DMS153 treated with DMSO at 0.1 percent for 48 hours (cell line): ENCODE measurements at regions not wholly inside any gene's neighbourhood (a gene's known extent, or its start where the extent isn't known, plus 50 kb on each side); places are given as distances from the start of the nearest gene placed in this dataset.
"Not testable (repeated sequence)": the region's sequence is repeated elsewhere in the genome, so short reads cannot be mapped to it uniquely, and the experiment has no call there.

Experiments used
- DNase-seq: peaks from one replicate; lab custom pipeline; 2025; ENCODE audit not compliant: unreplicated experiment; lab: John Stamatoyannopoulos, UW

DNA sequence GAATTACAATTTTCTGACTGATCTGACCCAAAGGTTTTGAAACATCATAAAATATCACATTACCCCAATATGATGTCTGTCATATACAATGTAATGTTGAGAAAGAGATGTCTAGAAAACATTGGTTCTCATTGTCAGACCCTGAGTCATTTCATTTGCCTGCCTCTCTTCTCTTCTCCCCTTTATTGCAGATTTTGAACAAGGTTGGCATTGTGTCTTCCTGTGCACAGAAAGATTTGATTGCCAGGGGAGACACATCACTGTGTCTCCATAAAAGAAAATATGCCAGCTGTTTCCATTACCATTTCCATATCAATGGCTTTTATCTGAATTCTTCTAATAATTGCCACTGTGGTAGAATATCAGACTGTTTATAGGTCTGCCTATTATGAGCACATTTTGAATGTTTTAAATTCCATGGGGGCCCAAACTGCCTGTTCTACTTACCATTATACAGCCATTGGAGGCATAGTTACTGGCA is 65.6 kb downstream of the IFI44 start:
- no peak for DNase-seq

DNA sequence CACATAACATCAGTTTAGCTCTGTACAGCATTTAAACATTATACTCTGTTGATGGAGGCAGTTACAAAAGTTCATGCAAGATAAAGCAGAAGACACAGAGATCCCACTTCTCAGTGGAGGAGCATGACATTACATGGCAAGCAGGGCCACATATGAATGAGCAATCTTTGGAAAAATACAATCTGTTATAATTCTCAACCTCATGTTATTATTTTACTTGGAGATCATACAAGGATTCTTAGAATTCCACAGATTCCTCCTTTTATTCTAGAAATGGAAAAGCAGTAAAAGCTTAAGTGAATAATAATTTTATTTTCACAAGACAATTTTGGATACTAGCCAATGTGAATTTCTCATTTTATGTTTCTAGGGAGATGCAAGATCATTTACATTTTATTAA is 66.6 kb downstream of the IFI44 start:
- no peak for DNase-seq

DNA sequence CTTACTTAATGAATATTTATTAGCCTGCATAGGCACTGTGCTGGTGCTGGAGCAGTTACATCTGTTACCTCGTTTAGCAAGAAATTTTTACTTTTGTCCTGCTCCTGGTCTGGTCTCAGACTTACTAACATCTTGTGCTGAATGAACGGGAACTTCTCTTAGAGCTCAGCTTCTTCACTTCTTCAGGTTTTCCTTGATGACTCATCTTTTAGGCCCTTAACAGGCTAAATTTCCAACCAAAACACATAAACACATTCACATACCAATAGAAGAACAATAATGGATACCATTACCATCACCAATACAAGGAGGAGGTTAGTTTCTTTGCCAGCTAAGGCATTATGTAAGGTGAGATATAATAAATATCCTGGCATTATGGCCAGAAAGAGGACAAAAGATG is 68.9 kb downstream of the IFI44 start:
- no peak for DNase-seq

DNA sequence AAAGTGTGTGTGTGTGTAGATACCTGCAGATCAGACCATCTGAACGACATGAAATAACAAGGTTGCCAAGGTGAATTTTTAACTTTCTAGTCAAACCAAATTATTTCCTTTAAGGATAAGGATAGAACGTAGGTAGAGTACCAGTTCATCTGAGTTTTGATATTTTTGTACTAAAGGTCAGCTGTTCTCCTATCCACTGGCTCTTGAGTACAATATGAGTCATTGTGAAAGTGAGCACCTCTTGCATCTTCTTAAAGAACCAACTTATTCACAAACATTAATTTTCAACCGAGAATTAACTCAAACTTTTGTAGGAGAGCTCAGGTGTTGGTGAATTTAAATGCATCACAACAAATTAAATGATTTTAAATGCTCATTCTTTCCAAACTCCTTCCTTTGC is 71.5 kb downstream of the IFI44 start:
- DNase-seq: no peak

DNA sequence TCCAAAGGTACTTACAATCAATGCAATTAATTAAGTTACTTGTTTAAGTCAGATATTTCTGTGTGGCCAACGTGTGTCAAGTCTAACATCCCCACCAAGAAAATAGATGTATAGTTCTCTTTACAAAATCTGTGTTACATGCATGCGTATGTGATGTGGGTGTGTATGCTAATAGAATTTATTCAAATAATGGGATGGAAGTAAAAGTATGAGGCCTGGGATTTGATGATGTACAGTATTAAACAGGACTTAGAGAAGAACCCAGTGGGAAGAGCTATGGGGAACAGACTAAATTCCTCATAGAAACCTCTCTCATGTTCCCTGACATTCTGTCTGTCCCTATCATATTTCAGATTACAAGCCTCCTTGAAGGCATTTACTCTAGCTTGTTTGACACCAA is 72.5 kb downstream of the IFI44 start:
- no peak for DNase-seq

DNA sequence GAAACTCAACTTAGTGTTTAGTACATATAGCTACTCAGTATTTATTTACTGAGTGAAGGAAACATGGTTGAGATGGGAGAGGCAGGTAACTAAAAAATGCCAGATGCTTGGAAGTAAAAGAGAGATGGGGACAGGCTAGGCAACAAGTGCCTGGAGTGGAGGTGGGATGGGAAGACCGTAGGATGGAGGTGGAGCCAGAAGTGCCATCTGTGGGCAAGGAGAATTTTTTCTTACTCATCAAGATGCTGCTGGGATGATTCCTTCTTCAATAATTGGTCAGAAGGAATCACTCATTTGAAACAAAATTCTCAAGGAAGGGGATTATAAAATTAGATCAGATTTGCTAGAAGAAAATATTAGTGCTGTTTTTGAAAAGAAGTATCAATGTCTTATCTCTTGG is 72.9 kb downstream of the IFI44 start:
- DNase-seq: no peak

DNA sequence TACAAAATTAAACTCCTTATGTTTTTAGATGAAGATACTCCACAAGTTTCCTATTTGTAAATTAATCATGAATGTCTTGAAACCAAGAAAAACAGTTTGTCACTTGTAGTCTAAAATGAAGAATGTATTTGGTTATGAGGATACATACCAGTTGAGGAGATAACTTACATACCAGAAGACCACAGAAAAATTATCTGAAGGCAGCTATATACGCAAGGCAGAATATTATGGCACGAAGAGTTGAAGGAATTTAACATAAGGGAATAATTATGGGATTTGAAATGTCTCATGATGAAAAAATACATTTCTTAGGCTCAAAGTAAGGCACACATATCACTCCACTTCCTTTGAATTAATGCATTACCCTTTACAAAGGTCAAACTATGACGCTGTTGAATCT is 73.3 kb downstream of the IFI44 start:
- DNase-seq: no peak

DNA sequence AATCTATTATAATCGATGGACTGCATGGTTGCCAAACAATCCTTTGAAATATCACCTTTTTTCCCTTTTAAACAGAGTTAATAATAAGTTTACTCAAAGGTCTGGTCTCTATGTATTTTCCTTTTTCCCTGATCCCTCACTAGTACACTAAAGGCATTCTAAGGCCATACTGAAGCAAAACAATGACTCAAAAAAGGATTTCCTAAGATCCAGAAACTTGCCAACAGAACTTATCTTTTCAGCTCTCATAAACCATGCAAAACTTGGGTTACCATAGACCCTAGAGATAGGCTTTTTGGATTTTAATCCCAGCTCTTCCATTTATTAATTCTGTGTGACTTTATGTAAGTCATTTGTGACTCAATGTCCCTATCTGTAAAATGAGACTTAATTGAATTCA is 77.1 kb downstream of the IFI44 start:
- no peak for DNase-seq

DNA sequence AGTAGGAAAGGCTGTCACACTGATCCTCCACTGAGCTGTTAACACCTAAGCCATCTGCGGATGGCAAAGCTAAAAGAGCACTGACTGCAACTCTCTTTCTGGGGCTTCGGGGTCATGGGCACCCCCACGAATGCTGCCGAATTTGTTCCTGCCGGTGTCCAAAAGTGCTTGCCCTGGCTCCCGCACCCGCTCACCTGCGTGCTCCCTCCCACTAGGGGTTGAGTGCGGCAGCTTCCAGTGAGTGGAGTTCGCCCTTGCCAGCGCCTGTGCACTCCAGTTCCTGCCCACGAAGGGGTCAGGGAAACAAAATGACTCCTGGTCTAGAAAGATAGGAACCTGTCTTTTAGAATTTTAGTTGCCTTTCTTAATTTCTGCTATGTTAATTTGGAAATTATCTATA is 78.7 kb downstream of the IFI44 start:
- DNase-seq: no peak

DNA sequence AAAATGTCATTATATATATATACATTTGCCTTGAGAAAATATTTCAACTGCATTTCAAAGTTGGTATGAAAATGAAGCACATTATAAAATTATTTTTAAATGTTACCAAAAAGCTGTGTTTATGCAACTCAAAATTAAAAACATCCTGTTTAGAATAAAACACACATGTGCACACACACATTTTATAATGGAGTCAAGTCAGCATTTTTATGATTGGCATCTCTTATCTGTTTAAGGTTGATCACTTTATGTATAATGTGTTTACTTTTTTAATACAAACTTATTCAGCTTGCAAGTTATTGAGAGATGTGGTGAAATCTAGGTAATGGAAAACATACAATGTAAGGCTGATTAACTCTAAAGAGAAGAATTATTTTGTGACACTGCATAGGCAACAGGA is 80.4 kb downstream of the IFI44 start:
- DNase-seq: no peak

DNA sequence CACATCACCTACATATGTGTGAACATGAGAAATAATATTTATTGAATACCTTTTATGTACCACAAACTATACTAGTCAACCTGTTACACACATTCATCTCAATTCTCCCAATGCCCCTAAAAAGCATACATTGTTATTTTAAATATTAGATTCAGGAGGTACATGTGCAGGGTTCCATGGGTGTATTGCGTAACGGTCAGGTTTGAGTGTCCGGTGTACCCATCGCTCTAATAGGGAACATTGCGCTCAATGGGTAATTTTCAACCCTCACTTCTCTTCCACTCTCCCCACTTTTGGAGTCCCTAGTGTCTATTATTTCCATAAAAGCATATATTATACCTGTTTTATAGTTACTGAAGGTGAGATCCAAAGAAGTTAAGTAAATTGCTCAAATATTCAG is 82.0 kb downstream of the IFI44 start:
- DNase-seq: no peak

DNA sequence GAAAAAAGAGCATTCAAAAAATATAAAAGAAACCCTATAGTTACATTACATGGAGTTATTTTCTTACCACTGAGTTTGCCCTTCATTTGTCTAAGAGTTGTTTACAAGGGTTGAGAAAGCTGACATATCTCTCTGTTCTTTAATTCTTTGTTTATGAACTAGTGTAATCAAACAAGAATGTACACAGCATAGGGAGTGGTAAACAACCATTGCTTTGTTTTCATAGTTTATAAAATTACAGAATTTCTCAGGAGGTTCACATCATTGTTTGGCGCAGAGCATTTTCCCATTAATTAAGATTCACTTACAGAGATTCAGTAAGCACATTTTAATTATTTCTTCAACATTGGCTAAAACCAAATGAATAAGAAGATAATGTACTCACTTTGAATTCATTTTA is 87.6 kb downstream of the IFI44 start:
- DNase-seq: no peak

DNA sequence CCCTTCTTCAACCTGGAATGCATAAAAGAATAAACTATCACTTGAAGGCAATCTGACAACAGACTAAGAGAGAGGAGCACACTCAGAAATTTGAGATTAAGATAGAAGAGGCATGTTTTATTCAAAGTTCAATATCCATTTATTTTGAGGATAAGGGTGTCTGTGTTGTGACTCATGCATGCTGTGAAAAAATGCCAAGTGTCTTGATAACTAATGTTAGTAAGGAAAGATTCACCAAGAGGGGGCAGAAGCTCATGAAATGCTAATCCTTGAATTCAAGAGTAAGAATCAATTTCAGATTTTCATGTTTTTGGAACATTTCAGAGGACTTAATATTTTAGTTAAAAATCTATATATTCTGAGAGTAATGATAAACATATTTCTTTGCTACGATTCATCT is 94.0 kb downstream of the IFI44 start:
- no peak for DNase-seq

DNA sequence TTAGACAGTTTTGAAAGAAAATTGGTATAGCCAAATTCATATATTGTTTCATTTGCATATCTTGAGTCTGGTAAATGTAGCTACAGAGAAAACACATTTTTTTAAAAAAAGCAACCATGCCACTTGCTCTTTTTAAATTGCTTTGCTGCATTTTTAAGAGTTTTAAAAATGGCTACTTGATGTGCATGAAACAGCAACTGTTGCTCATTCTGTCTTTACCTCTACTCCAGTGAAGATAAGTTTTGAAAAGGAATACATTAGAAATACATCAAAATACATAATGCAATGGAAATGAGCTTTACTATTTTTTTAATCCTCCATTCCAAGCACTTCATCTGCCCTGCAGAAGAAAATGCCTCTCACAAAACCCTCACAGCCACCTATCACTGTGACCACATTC is 95.5 kb downstream of the IFI44 start:
- DNase-seq: no peak

DNA sequence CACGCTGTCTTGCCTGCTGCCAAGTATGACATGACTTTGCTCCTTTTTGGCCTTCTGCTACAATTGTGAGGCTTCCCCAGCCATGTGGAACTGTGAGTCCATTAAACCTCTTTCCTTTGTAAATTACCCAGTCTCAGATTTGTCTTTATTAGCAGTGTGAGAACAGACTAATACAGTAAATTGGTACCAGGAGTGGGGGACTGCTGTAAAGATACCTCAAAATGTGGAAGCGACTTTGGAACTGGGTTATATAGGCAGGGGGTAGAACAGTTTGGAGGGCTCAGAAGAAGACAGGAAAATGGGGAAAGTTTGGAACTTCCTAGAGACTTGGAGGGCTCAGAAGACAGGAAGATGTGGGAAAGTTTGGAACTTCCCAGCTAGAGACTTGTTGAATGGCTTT is 104.0 kb downstream of the IFI44 start:
- not testable (repeated sequence) for DNase-seq

DNA sequence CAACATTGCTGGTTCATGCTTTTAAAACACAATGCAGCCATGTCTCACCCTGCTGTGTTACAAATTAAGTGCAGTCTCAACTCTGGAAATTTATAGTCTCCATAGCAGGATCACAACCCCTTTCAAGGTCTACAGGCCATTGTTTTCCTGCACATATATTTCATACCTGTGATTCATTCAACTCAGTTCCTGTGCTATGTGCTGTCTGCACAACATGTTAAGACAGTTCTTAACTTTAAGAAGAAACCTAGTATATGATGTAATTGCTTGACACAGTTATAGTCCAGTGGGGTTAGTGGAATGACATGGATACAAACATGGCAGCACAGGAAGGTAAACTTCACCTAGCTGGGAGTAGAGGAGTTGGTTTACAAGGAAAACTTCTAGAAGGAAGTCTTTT is 106.4 kb downstream of the IFI44 start:
- DNase-seq: no peak

DNA sequence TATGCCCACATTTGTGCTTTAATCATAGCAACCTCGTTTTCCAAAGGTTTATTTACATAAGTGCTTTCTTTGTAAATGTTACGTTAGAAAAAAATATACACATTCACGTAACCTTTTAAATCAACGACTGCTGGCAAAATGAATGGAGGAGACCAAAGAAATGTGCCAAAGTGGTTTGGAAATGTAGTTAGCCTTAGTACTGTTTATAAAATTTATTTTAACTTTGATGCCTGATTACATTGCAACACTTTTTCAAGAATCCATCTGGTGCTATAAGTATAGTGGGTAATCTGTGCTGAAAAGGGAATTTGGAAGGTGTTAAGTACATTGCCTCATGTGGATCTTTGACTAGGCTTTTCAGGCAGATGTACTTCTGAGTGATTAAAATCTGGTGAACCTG is 108.9 kb downstream of the IFI44 start:
- no peak for DNase-seq

DNA sequence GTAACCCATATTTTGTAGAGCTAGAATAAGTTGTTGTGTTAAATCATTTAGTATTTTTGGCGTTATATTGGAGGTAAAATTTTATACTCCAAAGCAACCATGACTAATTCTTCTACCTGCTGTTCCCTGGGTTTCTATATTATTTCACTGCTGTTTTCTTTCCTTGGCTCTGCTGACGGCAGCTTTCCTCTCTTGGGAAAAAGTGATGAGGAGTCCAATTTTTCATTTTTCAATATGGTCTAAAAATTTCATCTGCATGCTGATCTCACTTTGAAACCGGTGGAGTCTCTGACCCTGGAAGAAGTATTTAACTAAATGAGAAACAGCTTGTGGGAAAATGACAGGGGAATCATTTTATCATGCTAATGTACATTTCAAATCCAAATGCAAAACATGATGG is 110.2 kb downstream of the IFI44 start:
- no peak for DNase-seq

DNA sequence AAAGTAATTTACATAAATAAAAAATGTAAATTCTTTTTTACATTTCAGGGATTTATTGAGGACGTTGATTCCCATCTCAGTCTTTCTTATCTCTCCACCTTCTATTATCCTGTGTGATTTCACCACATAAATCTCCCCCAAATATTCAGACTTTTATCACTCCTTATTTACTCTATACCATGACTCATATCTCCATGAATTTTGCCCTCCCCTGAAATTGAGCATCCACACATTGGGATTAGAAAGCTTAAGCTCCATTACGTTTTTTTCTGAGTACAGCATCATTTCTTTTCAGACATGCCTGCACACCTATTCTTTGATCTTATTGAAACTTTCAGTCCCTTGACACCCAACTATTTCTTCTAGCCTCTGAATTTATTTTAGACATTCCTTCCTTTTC is 111.2 kb downstream of the IFI44 start:
- no peak for DNase-seq

DNA sequence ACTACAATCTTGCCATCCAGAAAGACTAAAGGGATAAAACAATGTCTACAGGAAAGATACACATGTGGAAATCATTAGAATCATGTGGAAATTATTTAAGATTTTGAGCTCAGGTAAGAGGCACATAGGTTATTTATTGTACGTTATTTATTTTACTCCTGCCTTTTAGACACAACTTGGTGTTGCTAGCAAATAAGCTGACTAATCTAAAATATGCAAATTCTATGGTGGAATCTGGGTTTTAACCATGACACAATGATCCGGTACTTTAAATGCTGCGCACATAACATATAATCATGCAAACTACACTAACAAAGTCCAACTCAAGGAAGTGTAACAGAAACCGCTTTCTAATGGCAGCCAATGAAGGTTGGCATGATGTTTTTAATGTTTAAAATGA is 112.5 kb downstream of the IFI44 start:
- DNase-seq: no peak

DNA sequence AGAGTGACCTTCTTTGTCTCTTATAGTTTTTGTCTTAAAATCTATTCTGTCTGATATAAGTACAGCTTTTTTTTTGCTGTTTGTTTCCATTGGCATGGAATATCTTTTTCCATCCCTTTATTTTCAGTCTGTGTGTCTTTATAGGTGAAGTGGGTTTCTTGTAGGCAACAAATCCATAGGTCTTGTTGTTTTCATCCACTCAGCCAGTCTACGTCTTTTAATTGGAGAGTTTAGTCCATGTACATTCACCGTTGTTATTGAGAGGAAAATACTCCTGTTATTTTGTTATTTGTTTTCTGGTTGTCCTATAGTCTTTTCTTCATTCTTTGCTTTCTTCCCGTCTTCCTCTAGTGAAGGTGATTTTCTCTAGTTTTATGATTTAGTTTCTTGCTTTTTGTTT is 115.9 kb downstream of the IFI44 start:
- DNase-seq: no peak

DNA sequence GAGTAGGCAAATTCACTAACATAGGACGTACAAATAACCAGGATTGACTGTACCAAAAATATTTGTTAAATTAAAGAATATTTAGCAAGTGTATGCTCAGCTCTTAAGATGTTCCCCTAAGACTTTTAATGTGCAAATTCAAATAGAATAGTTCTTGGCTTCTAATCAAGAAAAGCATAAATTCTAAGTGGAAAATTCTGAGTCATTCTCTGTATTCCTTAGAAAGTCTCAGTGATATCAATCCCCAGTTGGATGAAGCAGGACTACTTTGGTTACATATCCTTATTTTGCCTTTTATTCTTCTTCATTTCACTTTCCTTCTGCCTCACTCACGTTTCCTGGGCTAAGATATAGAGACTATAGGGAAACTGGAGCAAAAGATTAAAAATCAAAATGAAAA is 130.2 kb downstream of the IFI44 start:
- DNase-seq: no peak

DNA sequence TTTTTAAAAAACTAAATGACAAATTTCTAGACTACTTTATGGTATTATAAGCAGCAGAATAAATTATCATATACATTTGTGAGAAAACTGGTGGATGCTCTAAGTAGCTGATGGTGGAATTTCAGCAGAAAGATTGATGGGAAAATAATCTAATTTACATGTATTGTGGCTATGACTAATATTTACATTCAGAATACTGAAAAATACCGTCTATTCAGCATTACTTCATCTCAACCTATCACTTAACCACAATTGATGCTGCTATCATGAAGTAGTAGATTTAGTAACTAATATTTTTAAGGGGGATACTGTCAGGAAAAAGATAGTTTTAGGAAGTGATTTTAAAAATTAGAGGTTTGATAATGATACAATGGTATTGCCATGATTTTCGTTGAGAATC is 137.9 kb downstream of the IFI44 start:
- DNase-seq: no peak

DNA sequence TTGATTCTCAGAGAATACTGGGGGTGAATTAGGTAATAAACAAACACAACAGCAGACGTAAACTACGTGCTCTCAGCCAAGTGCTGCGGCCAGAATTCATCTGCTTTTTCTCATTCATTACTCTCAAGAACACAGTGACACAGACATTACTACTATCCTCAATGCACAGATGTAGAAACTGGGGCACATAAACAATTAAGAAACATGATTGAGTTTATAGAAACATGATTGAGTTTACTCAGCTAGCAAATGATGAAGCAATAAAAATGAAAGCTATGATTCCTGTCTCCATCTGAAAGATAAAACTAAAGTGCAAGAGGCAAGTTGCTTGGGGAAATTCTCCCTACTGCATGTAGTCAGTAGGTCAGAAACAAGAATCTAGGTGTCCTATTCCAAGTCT is 140.5 kb downstream of the IFI44 start:
- no peak for DNase-seq
